Endothelial cell of umbilical vein (primary cell): ENCODE measurements at regions not wholly inside any gene's neighbourhood (a gene's known extent, or its start where the extent isn't known, plus 50 kb on each side); places are given as distances from the start of the nearest gene placed in this dataset.

Source experiments
- BruUV-seq: library from RNA; stranded (reverse); fragments of 400-500 nt; replicated peaks from 2 replicates; lab custom pipeline; 2021; lab: Mats Ljungman, UMichigan
- CTCF ChIA-PET: fragments of 300-600, 350-600 bp; sonication (Branson Sonifier 250); formaldehyde crosslinking; loops from one replicate; lab custom pipeline; 2021; ENCODE audit warnings: antibody characterized with exemption, inconsistent platforms; lab: Charles Lee
- POLR2A ChIA-PET: fragments of 300-600, 350-600 bp; sonication (Branson Sonifier 250); formaldehyde crosslinking; loops from one replicate; lab custom pipeline; 2021; ENCODE audit warnings: antibody characterized with exemption, inconsistent platforms; lab: Charles Lee
- DNase-seq: peaks from one replicate; pipeline ENCODE4 v3.0.0-alpha.2; 2011; ENCODE audit warnings: low read depth, low spot score
- FAIRE-seq: peaks from 2 replicates; lab custom pipeline; 2011; peaks lifted over from hg19 to GRCh38; lab: Jason Lieb, UNC
- H2AFZ ChIP-seq: 2 replicates; pipeline ENCODE4 v1.6.0; 2012; ENCODE audit warnings: low read depth, low read length, control low read depth, inconsistent platforms
- H3K27ac ChIP-seq: 2 replicates; pipeline ENCODE4 v1.5.1; 2011; ENCODE audit warnings: low read depth, mild to moderate bottlenecking, control low read depth, low read length, moderate library complexity; ENCODE audit not compliant: insufficient read depth
- H3K27me3 ChIP-seq, 2 experiments: 2 replicates each; pipeline versions ENCODE4 v1.6.0 to v1.6.1; 2011; ENCODE audit warnings: low read length in 2 of 2, mixed read lengths in 1 of 2; ENCODE audit not compliant: control insufficient read depth in 2 of 2, insufficient read depth in 2 of 2
- H3K36me3 ChIP-seq, 2 experiments: 2 replicates in 1 of 2; 3 replicates in 1 of 2; pipeline ENCODE4 v1.5.1; 2011; ENCODE audit warnings: low read length in 2 of 2, mild to moderate bottlenecking in 1 of 2, moderate library complexity in 1 of 2; ENCODE audit not compliant: control insufficient read depth in 2 of 2, insufficient read depth in 2 of 2; ENCODE audit errors: extremely low read depth in 1 of 2
- H3K4me1 ChIP-seq: 3 replicates; pipeline ENCODE4 v1.5.1; 2011; ENCODE audit warnings: mild to moderate bottlenecking, low read length; ENCODE audit not compliant: control insufficient read depth, insufficient read depth; ENCODE audit errors: extremely low read depth
- H3K4me2 ChIP-seq: 2 replicates; pipeline ENCODE4 v1.6.1; 2011; ENCODE audit warnings: low read length, control low read depth, mixed read lengths; ENCODE audit not compliant: insufficient read depth
- H3K4me3 ChIP-seq, 3 experiments: fragments of 200-600 bp in 1 of 3; sonication (generic), shearing (Covaris generic) in 1 of 3; replicated peaks in 1 of 3; 2 replicates each; pipeline ENCODE4 v1.5.1; 2011 to 2016; ENCODE audit warnings: control low read depth in 3 of 3, low read length in 3 of 3, mild to moderate bottlenecking in 2 of 3, inconsistent platforms in 1 of 3, low read depth in 1 of 3, moderate library complexity in 1 of 3; ENCODE audit not compliant: insufficient read depth in 1 of 3
- H3K79me2 ChIP-seq: 2 replicates; pipeline ENCODE4 v1.6.0; 2012; ENCODE audit warnings: low read length, inconsistent platforms; ENCODE audit not compliant: control insufficient read depth, insufficient read depth
- H3K9ac ChIP-seq: replicated peaks from 2 replicates; pipeline ENCODE3; 2011; ENCODE audit warnings: low read length, control low read depth; ENCODE audit not compliant: insufficient read depth; ENCODE audit errors: extremely low read depth
- H3K9me1 ChIP-seq: replicated peaks from 3 replicates; pipeline ENCODE4 v1.6.0; 2011; ENCODE audit warnings: mild to moderate bottlenecking, low read length; ENCODE audit not compliant: control insufficient read depth, insufficient read depth; ENCODE audit errors: extremely low read depth
- H3K9me3 ChIP-seq: replicated peaks from 2 replicates; pipeline ENCODE4 v1.5.1; 2012; ENCODE audit warnings: low read length, inconsistent platforms; ENCODE audit not compliant: control insufficient read depth, insufficient read depth
- H4K20me1 ChIP-seq: replicated peaks from 2 replicates; pipeline ENCODE3; 2011; ENCODE audit warnings: mild to moderate bottlenecking, low read length; ENCODE audit not compliant: control insufficient read depth, insufficient read depth; ENCODE audit errors: extremely low read depth
- CTCF ChIP-seq, 2 donors: IDR thresholded peaks; 1 replicate in 1 of 2; 2 replicates in 1 of 2; pipeline ENCODE4 v1.5.1; 2011; ENCODE audit warnings: low read length in 2 of 2, mild to moderate bottlenecking in 2 of 2, moderate library complexity in 2 of 2, control low read depth in 1 of 2, inconsistent platforms in 1 of 2, low read depth in 1 of 2; ENCODE audit not compliant: insufficient read depth in 1 of 2; ENCODE audit errors: extremely low read depth in 1 of 2
- EZH2 ChIP-seq: IDR thresholded peaks from 2 replicates; pipeline ENCODE4 v1.6.1; 2012; ENCODE audit warnings: borderline replicate concordance, low read depth, mild to moderate bottlenecking, moderate library complexity, low read length, inconsistent platforms; ENCODE audit not compliant: severe bottlenecking
- FOS ChIP-seq: IDR thresholded peaks from 2 replicates; pipeline ENCODE4 v1.6.1; 2011; ENCODE audit warnings: mild to moderate bottlenecking, low read length, moderate library complexity, borderline replicate concordance; ENCODE audit not compliant: insufficient read depth
- GATA2 ChIP-seq: IDR thresholded peaks from 2 replicates; pipeline ENCODE4 v1.7.0; 2011; ENCODE audit warnings: low read depth, mild to moderate bottlenecking, moderate library complexity, mixed read lengths, low read length; ENCODE audit not compliant: insufficient read length, insufficient read depth
- JUN ChIP-seq: IDR thresholded peaks from 2 replicates; pipeline ENCODE4 v1.6.1; 2011; ENCODE audit warnings: borderline replicate concordance, low read depth; ENCODE audit not compliant: insufficient read length, insufficient read depth
- MAX ChIP-seq: IDR thresholded peaks from 2 replicates; pipeline ENCODE4 v1.6.1; 2011; ENCODE audit not compliant: insufficient read depth, insufficient read length
- MYC ChIP-seq: IDR thresholded peaks from one replicate; pipeline ENCODE4 v1.6.1; 2011; ENCODE audit warnings: mild to moderate bottlenecking, low read depth, low read length
- POLR2A ChIP-seq: IDR thresholded peaks from 2 replicates; pipeline ENCODE4 v1.6.1; 2012; ENCODE audit warnings: low read depth, mild to moderate bottlenecking, control low read depth, low read length
- POLR2AphosphoS5 ChIP-seq: IDR thresholded peaks from 2 replicates; pipeline ENCODE4 v1.6.1; 2012; ENCODE audit warnings: low read depth, mild to moderate bottlenecking, control low read depth, low read length, moderate library complexity; ENCODE audit not compliant: insufficient read depth
- dilution Hi-C: fragments of 300-500 bp; cut with MboI; formaldehyde crosslinking; loops from one replicate; pipeline ENCODE4 v1.15.0; 2019; ENCODE audit warnings: low sequenced_read_pairs; ENCODE audit not compliant: extremely low pct_ligation_motif_present
- intact Hi-C: fragments of 100-400 bp; cut with micrococcal nuclease; formaldehyde crosslinking; loops from one replicate; pipeline ENCODE4 v1.10.0; 2022

GRCh38 chr12:124451016-124451415 is 116.4 kb downstream of the NCOR2 start:
- Histone ChIP-seq H3K27me3 (no peaks in the 10 kb centered on the region), H3K9me3 (no peaks in the 10 kb centered on the region), H3K9ac (no peak overlapping the region), H3K79me2 (peaks cover 2% of the 10 kb centered on the region), H2AFZ (no peak overlapping the region), H3K9me1 (no peaks in the 10 kb centered on the region), H3K4me2 (no peak overlapping the region), H3K4me3 (no peak overlapping the region), H3K36me3 (peaks cover 0 to 1% of the 10 kb centered on the region in 2 experiments), H4K20me1 (no peaks in the 10 kb centered on the region), H3K27ac (no peak overlapping the region), H3K4me1 (peaks cover 24% of the 10 kb centered on the region)
- no TSS peak for BruUV-seq
- no peak for DNase-seq
- no peak for TF ChIP-seq GATA2
- dilution Hi-C loops, result no loop called here
- CTCF ChIA-PET, result no interaction called here
- intact Hi-C loops, result loop anchor here (5.0 kb wide), 1 partner anchor 316 kb away; no protein-coding TSS in a partner anchor
- POLR2A ChIA-PET, result no interaction called here
- no peak for FAIRE-seq

- CTCF ChIA-PET, result no interaction called here
- Histone ChIP-seq H3K27ac (no peak overlapping the region), H3K9ac (no peak overlapping the region), H3K4me3 (no peak overlapping the region), H3K9me1 (no peaks in the 10 kb centered on the region), H3K36me3 (peaks cover 0 to 1% of the 10 kb centered on the region in 2 experiments), H2AFZ (no peak overlapping the region), H3K79me2 (peaks cover 2% of the 10 kb centered on the region), H3K4me1 (peaks cover 24% of the 10 kb centered on the region), H4K20me1 (no peaks in the 10 kb centered on the region), H3K9me3 (no peaks in the 10 kb centered on the region), H3K4me2 (no peak overlapping the region), H3K27me3 (no peaks in the 10 kb centered on the region)
- POLR2A ChIA-PET, result no interaction called here
- dilution Hi-C loops, result no loop called here
- TF ChIP-seq POLR2A (no peak), JUN (no peak), EZH2 (no peak), POLR2AphosphoS5 (no peak), FOS (no peak), MAX (no peak), MYC (no peak), GATA2 (no peak), CTCF (IDR thresholded peaks at IDR 0.05; ENCODE audit: extremely low read depth in 1 of 2, insufficient read depth in 1 of 2, low read depth in 1 of 2, low read length in 2 of 2) (no peak)
- BruUV-seq, result no TSS peak
- DNase-seq (no peak), FAIRE-seq (no peak)
- intact Hi-C loops, result loop anchor here (5.0 kb wide), 1 partner anchor 317 kb away; no protein-coding TSS in a partner anchor
Measured at GRCh38 chr12:124450376-124450750, 117.0 kb downstream of the NCOR2 start.
